SK-N-MC (cell line): ENCODE measurements at regions not wholly inside any gene's neighbourhood (a gene's known extent, or its start where the extent isn't known, plus 50 kb on each side); places are given as distances from the start of the nearest gene placed in this dataset.

Experiments used
- EZH2 ChIP-seq: fragments of 200-600 bp; sonication (generic); IDR thresholded peaks from one replicate; pipeline ENCODE4 v1.6.1; 2017; ENCODE audit warnings: antibody characterized with exemption
- FOXP2 ChIP-seq: optimal IDR thresholded peaks from 2 replicates; pipeline ENCODE3; 2011; ENCODE audit warnings: mild to moderate bottlenecking, moderate library complexity; ENCODE audit not compliant: insufficient read depth; ENCODE audit errors: extremely low read length, control extremely low read depth
- POLR2AphosphoS5 ChIP-seq: IDR thresholded peaks from 2 replicates; pipeline ENCODE4 v1.6.1; 2012; ENCODE audit warnings: mild to moderate bottlenecking, low read depth, low read length, borderline replicate concordance

GRCh38 chr5:4043135-4043534 lies 447.5 kb downstream of the IRX1 start:
- no peak for TF ChIP-seq EZH2
- TF ChIP-seq POLR2AphosphoS5 = no peak
- no peak for TF ChIP-seq FOXP2
